Prostate gland (tissue), 2 donors: ENCODE measurements at regions not wholly inside any gene's neighbourhood (a gene's known extent, or its start where the extent isn't known, plus 50 kb on each side); places are given as distances from the start of the nearest gene placed in this dataset.

Experiments used
- POLR2A ChIP-seq: fragments of 450-650 bp; IDR thresholded peaks from one replicate; pipeline ENCODE4 v1.6.1; 2016; ENCODE audit warnings: antibody characterized with exemption, mild to moderate bottlenecking
- POLR2AphosphoS5 ChIP-seq: sonication (generic); formaldehyde crosslinking; IDR thresholded peaks from one replicate; pipeline ENCODE4 v1.6.1; 2017; ENCODE audit warnings: antibody characterized with exemption
- TF ChIP-seq, protein P1 (sequence below), 4 experiments: fragments of 200-600 bp in 2 of 4; fragments of 450-650 bp in 2 of 4; sonication (generic) in 2 of 4; IDR thresholded peaks; 1 replicate in 3 of 4; 2 replicates in 1 of 4; pipeline ENCODE4 v1.5.1; 2016 to 2019; ENCODE audit warnings: antibody characterized with exemption in 4 of 4, mild to moderate bottlenecking in 2 of 4, moderate library complexity in 2 of 4

DNA sequence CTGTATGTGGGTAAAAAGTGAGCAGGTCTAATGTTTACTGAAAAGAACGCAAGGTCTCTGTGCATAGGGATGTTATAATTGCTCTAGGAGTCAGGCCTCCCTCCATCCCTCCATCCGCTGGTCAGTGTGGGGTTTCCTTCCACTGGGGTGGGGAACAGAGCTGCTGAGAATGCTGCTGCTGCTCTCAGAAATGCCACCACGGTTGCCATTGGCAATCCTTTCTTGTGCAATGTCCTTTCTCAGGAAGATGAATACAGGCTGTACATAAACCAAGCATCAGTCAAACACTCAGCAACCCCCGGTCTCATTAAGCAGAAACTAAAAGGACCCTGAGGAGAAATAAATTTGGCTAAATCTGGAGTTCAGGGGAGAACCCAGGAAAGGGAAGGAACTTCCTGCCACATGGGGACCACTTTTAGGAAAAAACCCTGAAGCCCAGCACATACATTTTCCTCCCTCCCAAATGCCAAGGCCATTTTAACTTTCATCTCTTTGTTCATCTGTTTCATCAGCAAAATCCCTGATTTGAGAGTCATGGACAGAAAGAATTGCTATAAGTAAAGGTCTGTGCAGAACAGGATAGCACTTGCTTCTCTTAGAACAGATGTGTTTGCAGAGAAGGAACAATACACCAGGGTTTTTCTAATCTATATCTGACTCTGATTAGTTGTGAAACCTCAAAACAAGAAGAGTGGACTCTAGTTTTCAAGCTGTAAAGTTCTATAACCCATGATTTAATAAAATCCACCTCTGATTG, 70.4 kb upstream of the SLC1A3 start:
- TF ChIP-seq, protein P1, sequence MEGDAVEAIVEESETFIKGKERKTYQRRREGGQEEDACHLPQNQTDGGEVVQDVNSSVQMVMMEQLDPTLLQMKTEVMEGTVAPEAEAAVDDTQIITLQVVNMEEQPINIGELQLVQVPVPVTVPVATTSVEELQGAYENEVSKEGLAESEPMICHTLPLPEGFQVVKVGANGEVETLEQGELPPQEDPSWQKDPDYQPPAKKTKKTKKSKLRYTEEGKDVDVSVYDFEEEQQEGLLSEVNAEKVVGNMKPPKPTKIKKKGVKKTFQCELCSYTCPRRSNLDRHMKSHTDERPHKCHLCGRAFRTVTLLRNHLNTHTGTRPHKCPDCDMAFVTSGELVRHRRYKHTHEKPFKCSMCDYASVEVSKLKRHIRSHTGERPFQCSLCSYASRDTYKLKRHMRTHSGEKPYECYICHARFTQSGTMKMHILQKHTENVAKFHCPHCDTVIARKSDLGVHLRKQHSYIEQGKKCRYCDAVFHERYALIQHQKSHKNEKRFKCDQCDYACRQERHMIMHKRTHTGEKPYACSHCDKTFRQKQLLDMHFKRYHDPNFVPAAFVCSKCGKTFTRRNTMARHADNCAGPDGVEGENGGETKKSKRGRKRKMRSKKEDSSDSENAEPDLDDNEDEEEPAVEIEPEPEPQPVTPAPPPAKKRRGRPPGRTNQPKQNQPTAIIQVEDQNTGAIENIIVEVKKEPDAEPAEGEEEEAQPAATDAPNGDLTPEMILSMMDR (IDR thresholded peaks at IDR 0.05) = no peak
- TF ChIP-seq POLR2A = no peak
- TF ChIP-seq POLR2AphosphoS5 = no peak
